PFSK-1 (cell line): ENCODE measurements at regions not wholly inside any gene's neighbourhood (a gene's known extent, or its start where the extent isn't known, plus 50 kb on each side); places are given as distances from the start of the nearest gene placed in this dataset.

Source experiments
- POLR2AphosphoS5 ChIP-seq: IDR thresholded peaks from 2 replicates; pipeline ENCODE4 v1.6.1; 2012; ENCODE audit warnings: low read depth, mild to moderate bottlenecking, control low read depth, low read length, moderate library complexity
- SIN3A ChIP-seq: IDR thresholded peaks from 2 replicates; pipeline ENCODE4 v1.6.1; 2012; ENCODE audit warnings: mild to moderate bottlenecking, low read length, moderate library complexity, borderline replicate concordance; ENCODE audit not compliant: insufficient read depth
- TAF1 ChIP-seq: IDR thresholded peaks from 2 replicates; pipeline ENCODE4 v1.6.1; 2012; ENCODE audit warnings: low read length, control low read depth, borderline replicate concordance; ENCODE audit not compliant: insufficient read depth
- TF ChIP-seq, protein P1 (sequence below), 2 experiments: IDR thresholded peaks; 2 replicates each; pipeline versions ENCODE4 v1.6.1 to v1.8.0; 2011 to 2012; ENCODE audit warnings: low read depth in 2 of 2, low read length in 2 of 2, control low read depth in 1 of 2, inconsistent platforms in 1 of 2, mild to moderate bottlenecking in 1 of 2, moderate library complexity in 1 of 2; ENCODE audit not compliant: insufficient read depth in 1 of 2

DNA sequence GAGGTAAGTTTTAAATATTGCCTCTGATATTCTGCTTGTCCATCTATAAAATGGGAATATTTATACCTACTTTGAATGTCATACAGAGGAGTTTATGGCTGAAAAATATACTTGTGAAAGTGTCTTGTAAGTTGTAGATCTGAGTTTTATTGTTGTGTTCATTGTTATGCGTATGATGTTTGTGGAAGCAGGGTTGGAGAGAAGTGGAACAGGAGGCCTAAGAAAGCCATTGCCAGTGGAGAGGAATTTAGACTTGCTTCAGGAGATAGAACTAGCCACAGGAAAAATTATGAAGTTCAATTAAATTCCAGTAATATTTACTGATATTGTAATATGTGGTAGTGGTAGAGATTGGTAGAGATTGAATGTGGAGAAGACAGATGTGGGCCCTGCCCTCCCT is 491.9 kb upstream of the FANCL start:
- TF ChIP-seq, protein P1, sequence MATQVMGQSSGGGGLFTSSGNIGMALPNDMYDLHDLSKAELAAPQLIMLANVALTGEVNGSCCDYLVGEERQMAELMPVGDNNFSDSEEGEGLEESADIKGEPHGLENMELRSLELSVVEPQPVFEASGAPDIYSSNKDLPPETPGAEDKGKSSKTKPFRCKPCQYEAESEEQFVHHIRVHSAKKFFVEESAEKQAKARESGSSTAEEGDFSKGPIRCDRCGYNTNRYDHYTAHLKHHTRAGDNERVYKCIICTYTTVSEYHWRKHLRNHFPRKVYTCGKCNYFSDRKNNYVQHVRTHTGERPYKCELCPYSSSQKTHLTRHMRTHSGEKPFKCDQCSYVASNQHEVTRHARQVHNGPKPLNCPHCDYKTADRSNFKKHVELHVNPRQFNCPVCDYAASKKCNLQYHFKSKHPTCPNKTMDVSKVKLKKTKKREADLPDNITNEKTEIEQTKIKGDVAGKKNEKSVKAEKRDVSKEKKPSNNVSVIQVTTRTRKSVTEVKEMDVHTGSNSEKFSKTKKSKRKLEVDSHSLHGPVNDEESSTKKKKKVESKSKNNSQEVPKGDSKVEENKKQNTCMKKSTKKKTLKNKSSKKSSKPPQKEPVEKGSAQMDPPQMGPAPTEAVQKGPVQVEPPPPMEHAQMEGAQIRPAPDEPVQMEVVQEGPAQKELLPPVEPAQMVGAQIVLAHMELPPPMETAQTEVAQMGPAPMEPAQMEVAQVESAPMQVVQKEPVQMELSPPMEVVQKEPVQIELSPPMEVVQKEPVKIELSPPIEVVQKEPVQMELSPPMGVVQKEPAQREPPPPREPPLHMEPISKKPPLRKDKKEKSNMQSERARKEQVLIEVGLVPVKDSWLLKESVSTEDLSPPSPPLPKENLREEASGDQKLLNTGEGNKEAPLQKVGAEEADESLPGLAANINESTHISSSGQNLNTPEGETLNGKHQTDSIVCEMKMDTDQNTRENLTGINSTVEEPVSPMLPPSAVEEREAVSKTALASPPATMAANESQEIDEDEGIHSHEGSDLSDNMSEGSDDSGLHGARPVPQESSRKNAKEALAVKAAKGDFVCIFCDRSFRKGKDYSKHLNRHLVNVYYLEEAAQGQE (IDR thresholded peaks at IDR 0.05; ENCODE audit: insufficient read depth in 1 of 2, low read depth in 2 of 2, low read length in 2 of 2), result no peak
- no peak for TF ChIP-seq TAF1
- no peak for TF ChIP-seq SIN3A
- no peak for TF ChIP-seq POLR2AphosphoS5
